Neural progenitor cell (in vitro differentiated cells): ENCODE measurements at regions not wholly inside any gene's neighbourhood (a gene's known extent, or its start where the extent isn't known, plus 50 kb on each side); places are given as distances from the start of the nearest gene placed in this dataset.

Experiments used
- DNase-seq: peaks from one replicate; pipeline ENCODE4 v3.0.0-alpha.2; 2016; ENCODE audit warnings: low spot score
- H2AFZ ChIP-seq: fragments of 200-600 bp; sonication (generic); replicated peaks from 2 replicates; pipeline ENCODE4 v1.6.1; 2016; ENCODE audit warnings: antibody characterized with exemption
- H3F3A ChIP-seq: fragments of 200-600 bp; sonication (generic); 2 replicates; pipeline ENCODE4 v1.6.1; 2016; ENCODE audit warnings: antibody characterized with exemption, low read depth
- H3K27ac ChIP-seq: fragments of 200-600 bp; sonication (generic); 2 replicates; pipeline ENCODE4 v1.5.1; 2016; ENCODE audit warnings: mild to moderate bottlenecking
- H3K27me3 ChIP-seq: fragments of 200-600 bp; sonication (generic); 2 replicates; pipeline ENCODE4 v1.6.1; 2016; ENCODE audit warnings: mild to moderate bottlenecking, moderate library complexity
- H3K36me3 ChIP-seq: fragments of 200-600 bp; sonication (generic); 2 replicates; pipeline ENCODE4 v1.5.1; 2016
- H3K4me1 ChIP-seq: fragments of 200-600 bp; sonication (generic); 2 replicates; pipeline ENCODE4 v1.6.1; 2016; ENCODE audit warnings: mixed run types
- H3K4me2 ChIP-seq: fragments of 200-600 bp; sonication (generic); 2 replicates; pipeline ENCODE4 v1.6.1; 2016
- H3K4me3 ChIP-seq: fragments of 200-600 bp; sonication (generic); 2 replicates; pipeline ENCODE4 v1.5.1; 2016
- H3K79me2 ChIP-seq: fragments of 200-600 bp; sonication (generic); 2 replicates; pipeline ENCODE4 v1.6.1; 2016; ENCODE audit warnings: low read depth
- H3K9ac ChIP-seq: fragments of 200-600 bp; sonication (generic); 2 replicates; pipeline ENCODE4 v1.6.1; 2016
- H3K9me3 ChIP-seq: fragments of 200-600 bp; sonication (generic); 2 replicates; pipeline ENCODE4 v1.5.1; 2016; ENCODE audit warnings: low read depth
- H4K20me1 ChIP-seq: fragments of 200-600 bp; sonication (generic); 2 replicates; pipeline ENCODE4 v1.6.1; 2016; ENCODE audit warnings: low read depth
- H3K27ac Mint-ChIP-seq: 3 replicates; pipeline ENCODE4 v1.8.0; 2021; ENCODE audit warnings: mixed read lengths
- H3K27me3 Mint-ChIP-seq: 2 replicates; pipeline ENCODE4 v1.8.0; 2022; ENCODE audit warnings: low read depth, mild to moderate bottlenecking, inconsistent platforms, moderate library complexity, mixed read lengths; ENCODE audit not compliant: insufficient read depth
- H3K36me3 Mint-ChIP-seq: 3 replicates; pipeline ENCODE4 v1.8.0; 2021; ENCODE audit warnings: mixed read lengths
- H3K4me1 Mint-ChIP-seq: 3 replicates; pipeline ENCODE4 v1.8.0; 2021; ENCODE audit warnings: mixed read lengths
- H3K4me3 Mint-ChIP-seq: 3 replicates; pipeline ENCODE4 v1.8.0; 2021; ENCODE audit warnings: mild to moderate bottlenecking, moderate library complexity, mixed read lengths
- H3K9me3 Mint-ChIP-seq: 3 replicates; pipeline ENCODE4 v1.8.0; 2020; ENCODE audit warnings: mixed read lengths
- EZH2 ChIP-seq: fragments of 200-600 bp; sonication (generic); IDR thresholded peaks from 2 replicates; pipeline ENCODE4 v1.6.1; 2017; ENCODE audit warnings: antibody characterized with exemption, mild to moderate bottlenecking, moderate library complexity
- EZH2phosphoT487 ChIP-seq: fragments of 200-600 bp; sonication (generic); IDR thresholded peaks from 2 replicates; pipeline ENCODE4 v1.6.1; 2017; ENCODE audit warnings: antibody characterized with exemption
- TF ChIP-seq, protein P1 (sequence below): fragments of 200-600 bp; sonication (generic); IDR thresholded peaks from 2 replicates; pipeline ENCODE4 v1.5.1; 2017; ENCODE audit warnings: antibody characterized with exemption, mild to moderate bottlenecking

DNA sequence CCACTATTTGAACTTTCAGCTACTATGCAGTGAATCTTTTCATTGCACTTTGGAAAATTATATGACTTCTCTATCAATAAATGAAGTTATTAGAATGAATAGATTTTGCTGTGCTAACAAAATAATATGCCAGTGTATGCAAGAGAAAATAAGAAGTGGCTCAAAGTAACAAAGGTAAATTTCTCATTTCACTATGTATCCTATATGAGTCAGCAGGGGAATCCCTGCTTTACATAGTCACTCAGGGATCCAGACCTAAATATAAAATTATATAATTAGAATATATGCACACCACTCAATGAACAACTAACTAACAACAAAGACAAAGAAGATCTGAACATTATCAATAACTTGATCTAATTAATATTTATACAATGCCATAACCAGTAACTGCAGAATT is 390.8 kb upstream of the IRAK1BP1 start:
- Histone ChIP-seq H2AFZ (no peak overlapping the region), H3K27ac (no peak overlapping the region), H3K9ac (no peak overlapping the region), H3K36me3 (no peaks in the 10 kb centered on the region), H4K20me1 (no peaks in the 10 kb centered on the region), H3K27me3 (no peaks in the 10 kb centered on the region), H3K4me1 (no peaks in the 10 kb centered on the region), H3F3A (no peaks in the 10 kb centered on the region), H3K79me2 (no peaks in the 10 kb centered on the region), H3K9me3 (no peaks in the 10 kb centered on the region), H3K4me2 (no peak overlapping the region), H3K4me3 (no peak overlapping the region)
- Mint-ChIP-seq H3K4me3 (no peak overlapping the region), H3K27ac (no peak overlapping the region), H3K9me3 (no peaks in the 10 kb centered on the region), H3K4me1 (no peaks in the 10 kb centered on the region), H3K27me3 (no peaks in the 10 kb centered on the region), H3K36me3 (no peaks in the 10 kb centered on the region)
- DNase-seq, result no peak
- no peak for TF ChIP-seq EZH2phosphoT487

DNA sequence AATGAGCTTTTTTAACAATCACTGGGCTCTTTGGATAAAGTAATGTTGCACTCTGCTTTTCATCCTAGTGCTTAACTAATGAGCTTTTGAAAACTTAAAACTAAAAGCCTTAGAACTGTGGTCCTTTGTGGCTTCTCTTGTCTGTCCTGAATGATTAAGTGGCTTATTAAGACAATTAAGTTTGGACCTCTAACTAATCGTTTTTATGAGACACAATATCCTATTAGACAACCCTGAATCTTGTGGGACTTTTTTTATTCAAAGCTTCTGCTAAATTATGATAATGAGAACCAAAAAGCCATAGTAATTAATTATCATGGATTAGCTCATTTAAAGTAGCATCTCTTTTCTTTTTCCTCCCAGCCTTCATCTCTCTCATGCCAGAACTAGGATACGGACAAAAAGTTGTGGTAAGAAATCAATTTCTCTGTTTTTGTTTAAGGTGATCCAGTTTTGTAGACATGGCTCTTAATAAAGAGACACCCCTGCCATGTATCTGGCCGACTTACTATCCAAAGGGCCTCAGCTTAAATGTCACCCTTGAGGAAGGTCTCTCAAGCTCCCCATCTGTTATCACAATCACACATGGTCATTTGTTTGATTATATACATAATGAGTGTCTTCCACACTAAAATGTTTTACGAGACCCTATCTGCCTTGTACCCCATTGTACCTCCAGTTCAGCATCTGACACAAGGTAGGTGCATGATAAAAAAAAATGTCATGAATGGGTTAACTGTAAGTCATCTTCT is 384.4 kb upstream of the IRAK1BP1 start:
- peak overlapping the region; percentile 35 for H3K4me2 ChIP-seq
- H4K20me1 ChIP-seq, result no peaks in the 10 kb centered on the region
- no peak overlapping the region for H3K9ac ChIP-seq

DNA sequence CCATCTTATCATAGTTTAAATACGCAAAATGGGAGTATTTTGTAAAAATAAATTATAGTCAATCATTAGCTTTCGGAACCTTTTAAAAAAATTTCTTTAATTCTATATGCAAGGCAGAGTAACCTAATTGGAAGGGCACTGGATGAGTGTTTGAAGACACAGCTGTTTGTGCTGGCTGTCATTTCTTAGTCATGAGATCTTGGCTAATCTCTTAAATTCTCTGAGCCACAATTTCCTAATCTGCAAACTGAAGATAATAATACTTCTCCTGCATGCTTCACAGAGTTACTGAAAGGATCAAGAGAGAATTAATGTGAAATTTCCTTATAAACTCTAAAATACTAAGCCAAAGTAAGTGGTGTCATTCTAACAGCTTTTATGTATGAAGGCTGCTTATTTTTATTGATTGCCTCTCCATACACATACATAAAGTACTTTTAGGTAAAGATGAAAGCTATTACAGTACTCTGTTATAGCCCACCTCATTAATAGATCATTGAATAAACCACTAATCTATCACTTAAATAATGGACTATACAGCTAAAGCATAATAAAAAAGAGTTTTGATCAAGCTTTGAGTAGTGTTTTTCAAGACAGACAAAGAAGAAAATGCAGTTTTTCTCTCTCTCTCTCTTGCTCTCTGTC is 383.7 kb upstream of the IRAK1BP1 start:
- peak overlapping the region; percentile 35 for H3K4me2 ChIP-seq
- no peak overlapping the region for H3K27ac ChIP-seq
- Mint-ChIP-seq H3K4me1 (no peaks in the 10 kb centered on the region), H3K36me3 (no peaks in the 10 kb centered on the region), H3K27me3 (no peaks in the 10 kb centered on the region), H3K9me3 (no peaks in the 10 kb centered on the region), H3K4me3 (no peak overlapping the region), H3K27ac (no peak overlapping the region)
- H3K27me3 ChIP-seq, result no peaks in the 10 kb centered on the region
- H2AFZ ChIP-seq, result no peak overlapping the region
- no peak overlapping the region for H3K9ac ChIP-seq
- H3K79me2 ChIP-seq, result no peaks in the 10 kb centered on the region
- no peaks in the 10 kb centered on the region for H3K9me3 ChIP-seq
- H3F3A ChIP-seq, result no peaks in the 10 kb centered on the region
- peaks cover 19% of the 10 kb centered on the region for H3K4me1 ChIP-seq
- no peak overlapping the region for H3K4me3 ChIP-seq
- no peaks in the 10 kb centered on the region for H4K20me1 ChIP-seq
- H3K36me3 ChIP-seq, result no peaks in the 10 kb centered on the region
- no peak for DNase-seq
- no peak for TF ChIP-seq EZH2phosphoT487

More for the DNA sequence above, 384.4 kb upstream of the IRAK1BP1 start:
- peak; percentile 6 for DNase-seq
- Mint-ChIP-seq H3K36me3 (no peaks in the 10 kb centered on the region), H3K4me1 (no peaks in the 10 kb centered on the region), H3K9me3 (no peaks in the 10 kb centered on the region), H3K27me3 (no peaks in the 10 kb centered on the region), H3K27ac (no peak overlapping the region), H3K4me3 (no peak overlapping the region)
- Histone ChIP-seq H3K27ac (no peak overlapping the region), H3K36me3 (no peaks in the 10 kb centered on the region), H3K9me3 (no peaks in the 10 kb centered on the region), H3K4me1 (peaks cover 19% of the 10 kb centered on the region), H3F3A (no peaks in the 10 kb centered on the region), H2AFZ (no peak overlapping the region), H3K27me3 (no peaks in the 10 kb centered on the region), H3K4me3 (no peak overlapping the region), H3K79me2 (no peaks in the 10 kb centered on the region)
- TF ChIP-seq EZH2, result no peak
- no peak for TF ChIP-seq EZH2phosphoT487
- TF ChIP-seq, protein P1, sequence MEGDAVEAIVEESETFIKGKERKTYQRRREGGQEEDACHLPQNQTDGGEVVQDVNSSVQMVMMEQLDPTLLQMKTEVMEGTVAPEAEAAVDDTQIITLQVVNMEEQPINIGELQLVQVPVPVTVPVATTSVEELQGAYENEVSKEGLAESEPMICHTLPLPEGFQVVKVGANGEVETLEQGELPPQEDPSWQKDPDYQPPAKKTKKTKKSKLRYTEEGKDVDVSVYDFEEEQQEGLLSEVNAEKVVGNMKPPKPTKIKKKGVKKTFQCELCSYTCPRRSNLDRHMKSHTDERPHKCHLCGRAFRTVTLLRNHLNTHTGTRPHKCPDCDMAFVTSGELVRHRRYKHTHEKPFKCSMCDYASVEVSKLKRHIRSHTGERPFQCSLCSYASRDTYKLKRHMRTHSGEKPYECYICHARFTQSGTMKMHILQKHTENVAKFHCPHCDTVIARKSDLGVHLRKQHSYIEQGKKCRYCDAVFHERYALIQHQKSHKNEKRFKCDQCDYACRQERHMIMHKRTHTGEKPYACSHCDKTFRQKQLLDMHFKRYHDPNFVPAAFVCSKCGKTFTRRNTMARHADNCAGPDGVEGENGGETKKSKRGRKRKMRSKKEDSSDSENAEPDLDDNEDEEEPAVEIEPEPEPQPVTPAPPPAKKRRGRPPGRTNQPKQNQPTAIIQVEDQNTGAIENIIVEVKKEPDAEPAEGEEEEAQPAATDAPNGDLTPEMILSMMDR, result no peak

DNA sequence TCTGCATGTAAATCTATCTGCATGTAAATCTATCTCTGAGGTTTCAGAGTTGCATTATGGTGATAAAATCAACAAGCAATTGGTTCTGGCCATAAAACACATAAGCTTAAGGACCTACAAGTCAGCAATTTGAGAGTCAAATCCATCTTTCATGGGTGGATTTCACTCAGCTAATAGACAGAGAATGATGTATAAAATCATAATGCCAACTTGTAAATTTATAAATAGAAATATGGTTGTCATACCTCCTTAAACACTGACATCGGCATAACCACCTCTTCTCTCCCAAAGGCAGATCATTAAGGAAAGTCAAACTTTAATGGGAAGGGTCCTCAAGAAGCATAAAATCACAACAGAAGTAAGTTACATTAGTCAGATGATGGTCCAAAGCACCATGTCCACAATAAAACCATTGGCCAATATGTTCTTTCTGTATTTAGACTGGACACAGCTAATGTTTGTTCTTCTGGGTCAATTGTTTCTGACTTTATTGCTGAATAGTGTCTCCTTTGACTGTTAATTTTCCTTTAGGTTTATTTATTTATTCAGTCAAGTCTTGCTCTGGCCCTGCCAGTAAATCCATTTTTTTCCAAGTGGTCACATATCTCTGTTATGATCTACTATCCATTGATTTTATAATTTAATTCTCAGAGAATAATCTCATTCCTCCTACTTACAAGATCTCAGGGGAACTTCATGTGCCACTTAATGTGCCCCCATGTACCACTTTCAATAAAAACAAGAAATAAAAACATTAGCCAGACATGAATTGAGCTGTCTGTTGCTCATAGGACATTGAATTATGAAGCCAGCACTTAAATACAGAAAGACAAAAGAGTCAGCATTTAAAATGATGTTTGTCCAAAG is 382.9 kb upstream of the IRAK1BP1 start:
- no peak overlapping the region for H3K27ac ChIP-seq
- TF ChIP-seq, protein P1, result no peak
- TF ChIP-seq EZH2 (no peak), EZH2phosphoT487 (no peak)
- Mint-ChIP-seq H3K4me1 (peaks cover under 1% of the 10 kb centered on the region), H3K9me3 (no peaks in the 10 kb centered on the region), H3K27ac (no peak overlapping the region), H3K27me3 (no peaks in the 10 kb centered on the region), H3K4me3 (no peak overlapping the region), H3K36me3 (no peaks in the 10 kb centered on the region)
- no peaks in the 10 kb centered on the region for H3K36me3 ChIP-seq
- H3F3A ChIP-seq, result no peaks in the 10 kb centered on the region
- H2AFZ ChIP-seq, result no peak overlapping the region
- H3K79me2 ChIP-seq, result no peaks in the 10 kb centered on the region
- no peak for DNase-seq
- H3K9ac ChIP-seq, result no peak overlapping the region
- H3K4me2 ChIP-seq, result no peak overlapping the region
- peaks cover 22% of the 10 kb centered on the region for H3K4me1 ChIP-seq
- H3K27me3 ChIP-seq, result no peaks in the 10 kb centered on the region
- H4K20me1 ChIP-seq, result no peaks in the 10 kb centered on the region
- H3K9me3 ChIP-seq, result no peaks in the 10 kb centered on the region
- no peak overlapping the region for H3K4me3 ChIP-seq
